ENCODE measurements at regions not wholly inside any gene's neighbourhood (a gene's known extent, or its start where the extent isn't known, plus 50 kb on each side); places are given as distances from the start of the nearest gene placed in this dataset.
A peak's percentile ranks its signal among the peaks of the same experiment; 100 is the strongest.

DNA sequence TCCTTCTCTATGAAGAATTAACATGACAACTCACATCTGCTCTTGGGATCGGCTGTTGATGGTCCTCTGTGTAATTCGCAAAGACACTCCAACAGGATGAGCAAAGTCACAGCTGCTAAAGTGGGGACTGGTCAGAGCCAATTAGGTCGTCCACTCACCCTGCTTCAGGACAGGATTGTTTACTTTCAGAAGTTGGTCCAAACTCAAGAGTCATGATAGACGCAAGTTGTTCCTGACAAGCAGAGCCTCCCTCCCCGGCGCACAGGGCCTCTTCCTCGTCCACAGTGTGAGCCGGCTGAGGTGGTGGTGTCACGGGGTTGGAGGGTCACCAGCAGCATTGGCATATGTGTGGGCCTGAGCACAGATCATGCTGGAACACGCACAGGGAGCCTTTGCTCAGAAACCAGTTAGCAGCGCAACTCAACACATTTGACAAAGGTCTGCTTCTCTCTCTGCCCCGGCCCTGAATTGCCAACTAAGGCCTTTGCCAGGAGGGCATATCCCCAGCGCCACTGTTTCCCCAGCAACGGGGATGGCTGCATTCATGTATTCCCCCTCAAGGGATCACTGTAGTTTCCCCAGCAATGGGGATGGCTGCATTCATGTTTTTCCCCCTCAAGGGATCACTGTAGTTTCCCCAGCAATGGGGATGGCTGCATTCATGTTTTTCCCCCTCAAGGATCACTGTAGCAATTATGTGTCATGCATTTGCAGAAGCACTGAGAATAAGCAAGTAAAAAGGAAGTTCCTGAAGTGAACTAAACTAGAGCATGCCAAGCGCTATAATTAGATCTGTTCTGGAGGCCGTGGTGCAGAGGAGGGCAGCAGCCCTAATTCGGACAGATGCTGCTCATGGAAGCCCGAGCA, 111.7 kb downstream of the THBS2 start:
- Histone ChIP-seq H3K9me3 (no peaks in the 10 kb centered on the region), H3K4me3 (no peak overlapping the region), H3K27me3 (no peaks in the 10 kb centered on the region), H3K36me3 (no peaks in the 10 kb centered on the region), H3K4me1 (peaks cover 0 to 46% (median 36%) of the 10 kb centered on the region in 4 donors), H3K27ac (peak overlapping the region; percentile 60 to 76 (median 71))
- 65 to 79% methylated on average over 18 of the region's 18 CpGs for WGBS, 2 donors
- DNase-seq: peak; percentile 92
- TF ChIP-seq POLR2AphosphoS5 (IDR thresholded peaks at IDR 0.05): peak; percentile 69 to 80 (median 74)
- no peak for TF ChIP-seq POLR2A (IDR thresholded peaks at IDR 0.05)
- TF ChIP-seq, protein P1, sequence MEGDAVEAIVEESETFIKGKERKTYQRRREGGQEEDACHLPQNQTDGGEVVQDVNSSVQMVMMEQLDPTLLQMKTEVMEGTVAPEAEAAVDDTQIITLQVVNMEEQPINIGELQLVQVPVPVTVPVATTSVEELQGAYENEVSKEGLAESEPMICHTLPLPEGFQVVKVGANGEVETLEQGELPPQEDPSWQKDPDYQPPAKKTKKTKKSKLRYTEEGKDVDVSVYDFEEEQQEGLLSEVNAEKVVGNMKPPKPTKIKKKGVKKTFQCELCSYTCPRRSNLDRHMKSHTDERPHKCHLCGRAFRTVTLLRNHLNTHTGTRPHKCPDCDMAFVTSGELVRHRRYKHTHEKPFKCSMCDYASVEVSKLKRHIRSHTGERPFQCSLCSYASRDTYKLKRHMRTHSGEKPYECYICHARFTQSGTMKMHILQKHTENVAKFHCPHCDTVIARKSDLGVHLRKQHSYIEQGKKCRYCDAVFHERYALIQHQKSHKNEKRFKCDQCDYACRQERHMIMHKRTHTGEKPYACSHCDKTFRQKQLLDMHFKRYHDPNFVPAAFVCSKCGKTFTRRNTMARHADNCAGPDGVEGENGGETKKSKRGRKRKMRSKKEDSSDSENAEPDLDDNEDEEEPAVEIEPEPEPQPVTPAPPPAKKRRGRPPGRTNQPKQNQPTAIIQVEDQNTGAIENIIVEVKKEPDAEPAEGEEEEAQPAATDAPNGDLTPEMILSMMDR (IDR thresholded peaks at IDR 0.05): no peak
- TF ChIP-seq EP300 (IDR thresholded peaks at IDR 0.05): peak in 1 of 4 donors; percentile 10
- intact Hi-C loops (cut with DNase I): loop anchor here (5.0 kb wide), 1 partner anchor 65 kb away; no protein-coding TSS in a partner anchor

DNA sequence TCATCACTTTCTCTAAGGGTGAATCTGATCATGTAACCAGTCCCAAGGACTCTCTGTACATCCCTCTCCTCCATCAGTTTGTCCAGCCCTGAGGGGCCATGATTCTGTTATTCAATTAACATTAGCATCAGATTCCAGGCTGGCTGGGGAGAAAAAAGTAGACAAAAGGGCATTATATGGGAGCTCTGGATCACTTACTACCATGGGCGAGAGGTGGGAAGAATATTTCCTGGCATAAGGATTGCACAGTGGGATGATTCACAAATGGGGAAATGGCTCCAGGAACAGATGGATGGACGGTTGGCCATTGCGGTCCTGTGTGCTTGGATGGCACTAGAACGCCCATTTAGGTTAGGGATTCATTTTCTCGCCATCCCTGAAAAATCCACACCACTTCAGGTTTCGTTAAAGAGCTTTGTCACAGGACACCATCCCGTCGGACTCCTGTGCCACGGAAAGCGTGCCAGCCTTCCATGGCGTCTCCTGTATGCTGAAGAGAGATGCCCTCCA, 112.6 kb downstream of the THBS2 start:
- H3K27ac ChIP-seq: peak overlapping the region; percentile 35 to 76 (median 71)
- no peaks in the 10 kb centered on the region for H3K27me3 ChIP-seq
- no peaks in the 10 kb centered on the region for H3K9me3 ChIP-seq
- TF ChIP-seq EP300 (IDR thresholded peaks at IDR 0.05) (no peak), POLR2A (IDR thresholded peaks at IDR 0.05) (no peak), POLR2AphosphoS5 (IDR thresholded peaks at IDR 0.05) (no peak)
- TF ChIP-seq, protein P1 (IDR thresholded peaks at IDR 0.05): no peak
- no peaks in the 10 kb centered on the region for H3K36me3 ChIP-seq
- no peak overlapping the region for H3K4me3 ChIP-seq
- no peak for DNase-seq
- WGBS, 2 donors: 90% methylated on average over 11 of the region's 11 CpGs
- H3K4me1 ChIP-seq: peaks cover 0 to 41% (median 36%) of the 10 kb centered on the region in 4 donors
- intact Hi-C loops (cut with DNase I): loop anchor here (5.0 kb wide), 1 partner anchor 64 kb away; no protein-coding TSS in a partner anchor

DNA sequence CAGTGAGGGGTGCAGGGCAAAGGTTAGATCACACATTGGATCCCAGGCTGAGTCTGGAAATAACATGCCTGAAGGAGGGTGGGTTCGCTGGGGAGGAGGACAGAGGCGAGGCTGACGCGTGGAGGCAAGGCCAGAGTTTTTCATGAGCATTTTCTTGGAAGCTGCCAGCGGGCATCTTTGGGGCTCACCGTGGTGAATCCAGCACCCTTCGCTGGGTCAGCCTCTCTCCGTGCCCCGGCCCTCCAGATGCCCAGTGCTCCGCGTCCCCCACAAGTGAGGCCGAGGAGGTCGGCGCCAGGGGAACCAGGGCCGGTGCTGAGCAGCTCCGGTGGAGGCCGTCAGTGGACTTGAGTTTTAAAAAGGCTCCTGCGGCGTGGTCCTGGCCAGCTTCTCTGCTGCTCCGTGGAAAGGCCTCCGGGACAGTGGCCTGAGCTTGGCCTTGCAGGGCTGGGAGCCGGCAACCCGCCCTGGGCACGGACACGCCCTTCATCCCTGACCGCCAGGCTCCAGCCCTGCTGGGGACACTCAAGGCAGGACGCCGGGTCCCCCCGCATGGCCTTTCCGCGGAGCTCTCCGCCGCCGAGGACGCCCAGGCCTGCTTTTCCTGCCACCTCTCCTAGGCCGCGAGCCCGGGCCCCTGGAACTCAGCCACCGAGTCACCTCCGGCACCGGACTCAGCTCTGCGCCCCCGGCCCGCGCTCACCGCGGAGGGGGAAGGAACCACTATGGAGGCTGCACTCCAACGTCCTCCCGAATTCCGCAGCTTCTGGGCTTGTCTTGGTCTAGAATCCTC, 114.3 kb downstream of the THBS2 start:
- no peak overlapping the region for H3K4me3 ChIP-seq
- H3K27ac ChIP-seq: no peak overlapping the region
- H3K27me3 ChIP-seq: no peaks in the 10 kb centered on the region
- no peaks in the 10 kb centered on the region for H3K9me3 ChIP-seq
- TF ChIP-seq, protein P1 (IDR thresholded peaks at IDR 0.05): no peak
- TF ChIP-seq POLR2A (IDR thresholded peaks at IDR 0.05) (no peak), POLR2AphosphoS5 (IDR thresholded peaks at IDR 0.05) (no peak), EP300 (IDR thresholded peaks at IDR 0.05) (no peak)
- WGBS, 2 donors: 92 to 95% methylated on average over 50 of the region's 50 CpGs
- H3K4me1 ChIP-seq: peaks cover 0 to 27% (median 23%) of the 10 kb centered on the region in 4 donors
- intact Hi-C loops (cut with DNase I): no loop called here
- DNase-seq: no peak
- H3K36me3 ChIP-seq: no peaks in the 10 kb centered on the region

DNA sequence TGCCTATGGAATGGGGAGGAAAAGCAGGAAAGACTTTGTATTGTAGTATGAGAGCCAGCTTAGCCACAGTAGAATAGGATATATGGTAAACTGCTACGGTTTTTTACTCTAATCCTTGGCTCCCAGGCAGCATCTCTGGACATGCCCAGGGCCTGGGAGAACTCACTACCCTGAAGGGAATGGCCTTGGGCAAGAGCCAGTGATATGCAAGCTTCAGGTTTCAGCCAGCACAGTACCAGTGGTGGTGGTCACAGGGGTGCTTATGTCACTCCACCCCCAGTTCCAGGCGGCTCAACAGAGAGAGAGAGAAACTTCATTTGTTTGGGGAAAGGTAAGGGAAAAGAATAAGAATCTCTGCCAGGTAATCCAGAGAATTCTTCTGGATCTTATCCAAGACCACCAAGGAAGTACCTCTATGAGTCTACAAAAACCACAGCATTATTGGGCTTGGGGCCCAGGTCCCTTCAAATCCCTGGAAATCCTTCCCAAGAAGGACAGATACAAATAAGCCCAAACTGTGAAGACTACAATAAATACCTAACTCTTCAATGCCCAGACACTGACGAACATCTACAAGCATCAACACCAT, 121.2 kb downstream of the THBS2 start:
- WGBS, 2 donors: 83 to 84% methylated on average over 3 of the region's 3 CpGs
- intact Hi-C loops (cut with DNase I): no loop called here

More for the DNA sequence above, 121.2 kb downstream of the THBS2 start:
- H3K27ac ChIP-seq: peak overlapping the region in 3 of 4 donors; percentile 34 to 55 (median 43)
- H3K36me3 ChIP-seq: no peaks in the 10 kb centered on the region
- H3K4me1 ChIP-seq: peaks cover 0 to 24% (median 13%) of the 10 kb centered on the region in 4 donors
- no peak overlapping the region for H3K4me3 ChIP-seq
- TF ChIP-seq POLR2AphosphoS5 (IDR thresholded peaks at IDR 0.05) (no peak), POLR2A (IDR thresholded peaks at IDR 0.05) (no peak), EP300 (IDR thresholded peaks at IDR 0.05) (no peak)
- TF ChIP-seq, protein P1 (IDR thresholded peaks at IDR 0.05): no peak
- no peaks in the 10 kb centered on the region for H3K27me3 ChIP-seq
- no peaks in the 10 kb centered on the region for H3K9me3 ChIP-seq
- no peak for DNase-seq
